ENCODE measurements at regions not wholly inside any gene's neighbourhood (a gene's known extent, or its start where the extent isn't known, plus 50 kb on each side); places are given as distances from the start of the nearest gene placed in this dataset.

GRCh38 chr5:133730866-133731265, 118.5 kb upstream of the FSTL4 start:
- TF ChIP-seq ELF4 (IDR thresholded peaks at IDR 0.05) (no peak), SP1 (IDR thresholded peaks at IDR 0.05) (no peak), BHLHE40 (IDR thresholded peaks at IDR 0.05; ENCODE audit: borderline replicate concordance) (no peak), LEF1 (IDR thresholded peaks at IDR 0.05; ENCODE audit: borderline replicate concordance) (no peak), ARNT (IDR thresholded peaks at IDR 0.05) (no peak), FOXM1 (IDR thresholded peaks at IDR 0.05; ENCODE audit: borderline replicate concordance) (no peak), SUZ12 (IDR thresholded peaks at IDR 0.05) (no peak)

All from HEK293T (cell line).